GM23248 (cell line): ENCODE measurements at regions not wholly inside any gene's neighbourhood (a gene's known extent, or its start where the extent isn't known, plus 50 kb on each side); places are given as distances from the start of the nearest gene placed in this dataset.

Experiments
- EZH2 ChIP-seq: fragments of 200-600 bp; sonication (generic); IDR thresholded peaks from 2 replicates; pipeline ENCODE4 v1.6.1; 2018; ENCODE audit warnings: antibody characterized with exemption, mild to moderate bottlenecking; ENCODE audit not compliant: insufficient read depth, poor library complexity, severe bottlenecking
- EZH2phosphoT487 ChIP-seq: fragments of 200-600 bp; sonication (generic); IDR thresholded peaks from 2 replicates; pipeline ENCODE4 v1.6.1; 2018; ENCODE audit warnings: antibody characterized with exemption, moderate library complexity, mild to moderate bottlenecking, low read depth; ENCODE audit not compliant: insufficient read depth

GRCh38 chr7:25379351-25380300 lies 151.3 kb upstream of the NPVF start:
- TF ChIP-seq EZH2 (no peak), EZH2phosphoT487 (no peak)
